SJSA1 (cell line): ENCODE measurements at regions not wholly inside any gene's neighbourhood (a gene's known extent, or its start where the extent isn't known, plus 50 kb on each side); places are given as distances from the start of the nearest gene placed in this dataset.

Experiments used
- DNase-seq, 2 experiments: peaks; one replicate each; pipeline ENCODE4 v3.0.0-alpha.2; 2015 to 2020; ENCODE audit warnings: low spot score in 2 of 2, low read depth in 1 of 2
- H3K27ac ChIP-seq: fragments of 250-450 bp; sonication (Bioruptor Pico); 2 replicates; pipeline ENCODE4 v1.5.1; 2020; ENCODE audit warnings: mild to moderate bottlenecking, moderate library complexity
- H3K27me3 ChIP-seq: fragments of 250-450 bp; sonication (Bioruptor Pico); replicated peaks from 2 replicates; pipeline ENCODE4 v1.5.1; 2020; ENCODE audit warnings: mild to moderate bottlenecking, moderate library complexity
- H3K36me3 ChIP-seq: fragments of 250-450 bp; sonication (Bioruptor Pico); 2 replicates; pipeline ENCODE4 v1.5.1; 2020; ENCODE audit warnings: mild to moderate bottlenecking
- H3K4me1 ChIP-seq: fragments of 250-450 bp; sonication (Bioruptor Pico); replicated peaks from 2 replicates; pipeline ENCODE4 v1.6.1; 2021; ENCODE audit warnings: mild to moderate bottlenecking
- H3K4me3 ChIP-seq: fragments of 250-450 bp; sonication (Bioruptor Pico); 2 replicates; pipeline ENCODE4 v1.5.1; 2020; ENCODE audit warnings: mild to moderate bottlenecking
- H3K9me3 ChIP-seq: fragments of 250-450 bp; sonication (Bioruptor Pico); replicated peaks from 2 replicates; pipeline ENCODE4 v1.5.1; 2020; ENCODE audit warnings: mild to moderate bottlenecking

GRCh38 chr14:53613404-53614253 lies 343.0 kb downstream of the BMP4 start:
- no peaks in the 10 kb centered on the region; the same call in none of the 2 replicates for H3K4me1 ChIP-seq
- H3K27ac ChIP-seq: no peak overlapping the region
- H3K27me3 ChIP-seq: peaks cover 8% of the 10 kb centered on the region; the same call in 1 of the 2 replicates
- DNase-seq: peak; percentile 31 to 46
- no peaks in the 10 kb centered on the region for H3K36me3 ChIP-seq
- H3K4me3 ChIP-seq: no peak overlapping the region
- H3K9me3 ChIP-seq: no peaks in the 10 kb centered on the region; the same call in 1 of the 2 replicates

GRCh38 chr14:53610947-53611346 lies 345.7 kb downstream of the BMP4 start:
- Histone ChIP-seq H3K36me3 (no peaks in the 10 kb centered on the region), H3K4me1 (no peaks in the 10 kb centered on the region; the same call in none of the 2 replicates), H3K9me3 (no peaks in the 10 kb centered on the region; the same call in 1 of the 2 replicates), H3K27ac (no peak overlapping the region), H3K27me3 (peaks cover 6% of the 10 kb centered on the region; the same call in 1 of the 2 replicates), H3K4me3 (no peak overlapping the region)
- DNase-seq: no peak

DNA sequence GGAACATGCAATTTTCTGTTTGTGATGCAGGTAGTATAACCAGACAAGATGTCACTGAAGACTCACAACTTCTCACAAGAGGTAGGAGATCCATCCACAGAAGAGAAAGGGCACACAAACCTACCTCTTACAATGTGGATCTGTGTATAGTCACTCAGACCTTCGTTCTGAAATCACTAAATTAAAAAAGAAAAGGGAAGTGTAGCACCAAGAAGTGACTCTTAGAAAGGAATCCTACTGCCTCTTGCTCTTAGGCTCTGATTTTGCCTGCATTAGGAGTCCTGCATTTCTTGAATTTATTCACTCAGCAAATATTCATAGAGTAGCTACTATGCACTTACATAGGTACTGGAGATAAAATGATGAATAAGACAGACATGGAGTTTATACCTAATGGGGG lies 347.6 kb downstream of the BMP4 start:
- Histone ChIP-seq H3K4me1 (no peaks in the 10 kb centered on the region; the same call in none of the 2 replicates), H3K27me3 (peaks cover 6% of the 10 kb centered on the region), H3K4me3 (no peak overlapping the region), H3K27ac (no peak overlapping the region), H3K9me3 (no peaks in the 10 kb centered on the region; the same call in 1 of the 2 replicates), H3K36me3 (no peaks in the 10 kb centered on the region)
- DNase-seq: no peak

DNA sequence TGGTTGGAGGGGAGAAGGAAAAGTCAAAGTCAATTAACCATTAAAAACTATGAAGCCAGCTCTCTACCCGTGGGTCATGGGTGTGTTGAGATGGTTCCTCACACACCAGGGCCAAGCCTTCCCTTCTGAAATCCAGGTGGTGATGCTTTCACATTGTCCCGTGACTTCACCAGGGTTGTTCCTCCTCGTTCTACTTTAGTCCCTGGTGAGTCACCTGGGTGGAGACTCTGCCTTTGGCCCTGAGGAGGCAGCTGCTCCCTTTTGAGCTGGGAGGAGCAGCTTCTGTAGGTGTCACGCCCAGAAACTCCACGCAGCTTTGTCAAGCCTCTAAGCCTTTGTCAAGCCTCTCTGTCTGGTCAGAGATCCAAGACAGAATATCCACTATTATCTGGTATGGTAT lies 348.3 kb downstream of the BMP4 start:
- DNase-seq: no peak

GRCh38 chr14:53606203-53606602 lies 350.4 kb downstream of the BMP4 start:
- Histone ChIP-seq H3K9me3 (no peaks in the 10 kb centered on the region; the same call in 1 of the 2 replicates), H3K27me3 (peaks cover 13% of the 10 kb centered on the region), H3K27ac (no peak overlapping the region), H3K36me3 (no peaks in the 10 kb centered on the region), H3K4me1 (no peaks in the 10 kb centered on the region), H3K4me3 (no peak overlapping the region)
- no peak for DNase-seq

More for the DNA sequence above, 348.3 kb downstream of the BMP4 start:
- H3K9me3 ChIP-seq: no peaks in the 10 kb centered on the region; the same call in 1 of the 2 replicates
- no peaks in the 10 kb centered on the region; the same call in 1 of the 2 replicates for H3K4me1 ChIP-seq
- H3K4me3 ChIP-seq: no peak overlapping the region
- H3K27me3 ChIP-seq: peaks cover 11% of the 10 kb centered on the region
- H3K36me3 ChIP-seq: no peaks in the 10 kb centered on the region
- H3K27ac ChIP-seq: no peak overlapping the region

DNA sequence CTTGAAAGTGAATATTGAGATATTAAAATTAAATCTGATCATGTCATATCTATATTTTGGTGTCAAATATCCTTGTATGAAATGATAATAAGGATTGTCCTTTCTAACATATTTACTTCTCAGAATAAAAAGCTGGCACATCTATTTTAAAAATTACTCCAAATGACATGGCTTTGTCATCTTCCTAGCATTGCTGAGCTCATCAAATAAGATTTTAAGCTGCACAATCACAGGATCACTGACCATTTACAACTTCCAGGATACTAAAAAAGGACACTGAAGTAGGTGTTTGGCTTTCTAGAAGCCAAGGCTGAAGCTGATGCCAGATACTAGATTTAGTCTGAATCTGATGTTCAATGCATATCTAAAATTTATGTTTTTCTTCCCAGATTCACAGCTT lies 351.1 kb downstream of the BMP4 start:
- no peak overlapping the region for H3K27ac ChIP-seq
- DNase-seq: no peak
- no peaks in the 10 kb centered on the region for H3K4me1 ChIP-seq
- H3K27me3 ChIP-seq: peaks cover 13% of the 10 kb centered on the region
- no peaks in the 10 kb centered on the region; the same call in 1 of the 2 replicates for H3K9me3 ChIP-seq
- no peak overlapping the region for H3K4me3 ChIP-seq
- no peaks in the 10 kb centered on the region for H3K36me3 ChIP-seq

GRCh38 chr14:53603994-53604393 lies 352.6 kb downstream of the BMP4 start:
- no peaks in the 10 kb centered on the region; the same call in 1 of the 2 replicates for H3K9me3 ChIP-seq
- no peaks in the 10 kb centered on the region for H3K36me3 ChIP-seq
- H3K27me3 ChIP-seq: peaks cover 10% of the 10 kb centered on the region
- no peak for DNase-seq
- H3K4me1 ChIP-seq: no peaks in the 10 kb centered on the region
- no peak overlapping the region for H3K27ac ChIP-seq
- H3K4me3 ChIP-seq: no peak overlapping the region

DNA sequence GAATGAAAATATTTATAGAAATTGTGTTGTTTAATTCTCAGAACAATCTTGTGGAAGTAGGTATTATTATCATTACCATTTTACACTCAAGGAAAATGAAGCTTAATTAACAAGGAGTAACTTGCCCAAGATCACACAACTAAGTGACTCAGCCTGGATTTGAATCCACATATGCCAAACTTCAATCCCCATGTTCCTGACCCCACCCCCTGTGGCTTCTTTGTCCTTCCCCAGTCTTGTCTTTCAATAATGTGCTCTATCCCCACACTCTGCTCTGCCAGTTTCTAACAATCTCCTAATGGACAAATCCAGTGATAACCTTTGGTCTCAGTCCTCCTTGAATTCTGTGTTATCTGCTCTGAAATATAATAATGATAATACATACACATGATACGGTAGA lies 355.2 kb downstream of the BMP4 start:
- no peaks in the 10 kb centered on the region for H3K4me1 ChIP-seq
- H3K27me3 ChIP-seq: peaks cover 7% of the 10 kb centered on the region; the same call in 1 of the 2 replicates
- H3K9me3 ChIP-seq: no peaks in the 10 kb centered on the region
- DNase-seq: no peak
- no peak overlapping the region for H3K4me3 ChIP-seq
- no peaks in the 10 kb centered on the region for H3K36me3 ChIP-seq
- no peak overlapping the region for H3K27ac ChIP-seq

GRCh38 chr14:53599221-53599945 lies 357.2 kb downstream of the BMP4 start:
- DNase-seq: no peak
- H3K4me3 ChIP-seq: no peak overlapping the region
- H3K27me3 ChIP-seq: peaks cover 7% of the 10 kb centered on the region; the same call in 1 of the 2 replicates
- H3K27ac ChIP-seq: no peak overlapping the region
- no peaks in the 10 kb centered on the region for H3K9me3 ChIP-seq
- H3K4me1 ChIP-seq: no peaks in the 10 kb centered on the region
- H3K36me3 ChIP-seq: no peaks in the 10 kb centered on the region

DNA sequence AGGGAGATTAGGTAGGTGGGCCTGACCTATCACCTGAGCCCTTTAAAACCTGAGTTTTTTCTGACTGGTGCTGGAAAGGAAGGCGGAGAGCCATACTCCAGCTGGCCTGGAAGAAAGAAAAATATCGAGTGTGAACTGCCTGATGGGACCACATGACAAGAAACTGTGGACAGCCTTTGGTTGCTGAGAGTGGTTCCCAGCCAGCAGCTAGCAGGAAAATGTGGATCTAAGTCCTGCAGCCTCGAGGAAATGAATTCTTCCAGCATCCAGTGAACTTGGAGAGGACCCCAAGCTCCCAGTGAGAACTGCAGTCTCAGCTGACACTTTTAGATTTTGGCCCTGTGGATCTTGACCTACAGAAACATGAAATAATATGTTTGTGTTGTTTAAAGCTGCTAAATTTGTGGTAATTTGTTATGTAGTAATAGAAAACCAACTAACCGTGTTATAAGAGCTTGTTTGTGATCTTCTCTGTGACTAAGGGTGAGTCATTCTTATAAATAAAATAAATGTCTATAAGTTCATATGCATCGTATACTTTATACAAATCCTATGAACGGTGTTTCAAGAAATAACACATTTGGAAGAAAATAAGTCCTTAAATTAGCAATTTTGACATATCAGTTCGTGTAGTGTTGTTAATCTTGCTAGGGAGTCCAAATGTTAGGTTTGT lies 359.6 kb downstream of the BMP4 start:
- no peaks in the 10 kb centered on the region for H3K27me3 ChIP-seq
- DNase-seq: no peak
- H3K9me3 ChIP-seq: no peaks in the 10 kb centered on the region
- no peak overlapping the region for H3K4me3 ChIP-seq
- no peak overlapping the region for H3K27ac ChIP-seq
- no peaks in the 10 kb centered on the region for H3K36me3 ChIP-seq
- H3K4me1 ChIP-seq: no peaks in the 10 kb centered on the region

DNA sequence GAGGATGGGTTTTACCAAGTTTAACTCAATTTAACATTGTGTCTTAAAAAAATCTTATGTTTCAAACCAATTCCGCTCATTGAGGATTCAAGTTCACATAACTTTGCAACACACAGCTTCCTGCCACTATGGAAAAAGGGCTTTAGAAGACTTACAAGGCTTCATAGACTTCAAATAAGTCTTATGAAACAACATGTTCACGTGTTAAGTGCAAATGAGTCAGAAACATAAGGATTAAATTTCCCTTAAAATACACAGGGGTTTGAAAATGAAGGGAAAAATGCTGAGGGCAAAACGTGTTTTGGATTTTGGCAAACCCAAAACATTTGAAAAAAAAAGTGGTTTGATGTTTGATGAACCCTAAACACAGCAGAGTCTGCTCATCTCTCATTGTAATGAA lies 364.8 kb downstream of the BMP4 start:
- H3K4me1 ChIP-seq: no peaks in the 10 kb centered on the region
- H3K27me3 ChIP-seq: no peaks in the 10 kb centered on the region; the same call in 1 of the 2 replicates
- H3K9me3 ChIP-seq: no peaks in the 10 kb centered on the region
- DNase-seq: no peak
- no peak overlapping the region for H3K4me3 ChIP-seq
- no peaks in the 10 kb centered on the region for H3K36me3 ChIP-seq
- H3K27ac ChIP-seq: no peak overlapping the region

- Histone ChIP-seq H3K4me1 (no peaks in the 10 kb centered on the region), H3K9me3 (no peaks in the 10 kb centered on the region), H3K27ac (no peak overlapping the region), H3K36me3 (no peaks in the 10 kb centered on the region), H3K27me3 (no peaks in the 10 kb centered on the region), H3K4me3 (no peak overlapping the region)
- DNase-seq: no peak
Measured at GRCh38 chr14:53581504-53581903, 375.1 kb downstream of the BMP4 start.

DNA sequence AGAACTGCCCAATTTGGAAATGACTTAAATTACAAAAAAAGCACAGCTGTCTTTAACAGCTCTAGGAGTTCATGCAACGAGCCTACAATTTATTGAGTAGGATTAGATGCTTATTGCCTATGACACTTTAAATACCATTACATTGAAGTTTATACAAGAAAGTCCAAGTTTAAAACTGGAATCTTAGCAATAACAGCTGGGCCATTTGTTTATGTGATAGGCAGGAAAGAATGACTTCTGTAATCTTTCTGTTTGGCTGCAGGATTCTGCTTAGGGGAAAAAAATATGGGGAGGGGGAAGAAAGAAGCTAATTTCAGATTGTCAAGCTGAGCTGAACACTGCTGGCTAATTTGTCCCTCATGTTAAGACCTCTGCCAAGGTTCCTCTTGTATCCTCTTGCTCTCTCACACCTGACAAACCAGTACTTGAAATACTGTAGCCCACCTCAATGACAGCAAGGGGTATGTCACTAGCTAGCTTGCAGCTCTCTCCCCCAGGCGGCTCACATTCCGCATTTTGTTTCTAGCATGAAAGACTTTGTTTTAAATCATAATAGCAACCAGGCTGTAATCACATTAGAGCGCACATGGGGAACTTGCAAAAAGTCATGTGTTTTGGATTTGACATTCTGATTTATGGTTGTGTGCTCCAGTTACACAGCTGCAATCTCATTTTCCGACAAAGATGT lies 384.8 kb downstream of the BMP4 start:
- Histone ChIP-seq H3K9me3 (no peaks in the 10 kb centered on the region), H3K4me3 (no peak overlapping the region), H3K27ac (no peak overlapping the region), H3K27me3 (no peaks in the 10 kb centered on the region), H3K4me1 (no peaks in the 10 kb centered on the region), H3K36me3 (no peaks in the 10 kb centered on the region)
- no peak for DNase-seq
